Activated CD8-positive, alpha-beta T cell treated with anti-CD3 and anti-CD28 coated beads for 36 hours (primary cell): ENCODE measurements at regions not wholly inside any gene's neighbourhood (a gene's known extent, or its start where the extent isn't known, plus 50 kb on each side); places are given as distances from the start of the nearest gene placed in this dataset.
"Not testable (repeated sequence)": the region's sequence is repeated elsewhere in the genome, so short reads cannot be mapped to it uniquely, and the experiment has no call there.

Experiments
- ATAC-seq: fragments of 200-7000 bp; cut with Tn5 transposase; one replicate; pipeline ENCODE4 v1.10.0; 2021; ENCODE audit warnings: mild to moderate bottlenecking, moderate library complexity
- CTCF ChIA-PET: fragments of 350-600 bp; sonication (Branson Sonifier 250); formaldehyde crosslinking; loops from one replicate; lab custom pipeline; 2021; ENCODE audit warnings: antibody characterized with exemption; lab: Charles Lee
- POLR2A ChIA-PET: fragments of 350-600 bp; sonication (Branson Sonifier 250); formaldehyde crosslinking; loops from one replicate; lab custom pipeline; 2021; ENCODE audit warnings: antibody characterized with exemption; lab: Charles Lee
- DNase-seq: peaks from one replicate; pipeline ENCODE4 v3.0.0-alpha.2; 2020
- H3K27ac Mint-ChIP-seq: one replicate; pipeline ENCODE4 v1.8.0; 2021; ENCODE audit warnings: mild to moderate bottlenecking, mixed read lengths
- H3K27me3 Mint-ChIP-seq: one replicate; pipeline ENCODE4 v1.8.0; 2021; ENCODE audit warnings: mixed read lengths
- H3K36me3 Mint-ChIP-seq: one replicate; pipeline ENCODE4 v1.8.0; 2021; ENCODE audit warnings: low read depth, mixed read lengths
- H3K4me1 Mint-ChIP-seq: one replicate; pipeline ENCODE4 v1.8.0; 2021; ENCODE audit warnings: low read depth, mixed read lengths
- H3K4me3 Mint-ChIP-seq: one replicate; pipeline ENCODE4 v1.8.0; 2021; ENCODE audit warnings: mild to moderate bottlenecking, moderate library complexity, mixed read lengths
- H3K9me3 Mint-ChIP-seq: one replicate; pipeline ENCODE4 v1.8.0; 2021; ENCODE audit warnings: mixed read lengths
- CTCF ChIP-seq: fragments of 200-600 bp; IDR thresholded peaks from one replicate; pipeline ENCODE4 v1.8.0; 2022; ENCODE audit warnings: antibody characterized with exemption, mild to moderate bottlenecking
- intact Hi-C: fragments of 100-400 bp; cut with micrococcal nuclease; formaldehyde crosslinking; loops from one replicate; pipeline ENCODE4 v1.10.0; 2022

DNA sequence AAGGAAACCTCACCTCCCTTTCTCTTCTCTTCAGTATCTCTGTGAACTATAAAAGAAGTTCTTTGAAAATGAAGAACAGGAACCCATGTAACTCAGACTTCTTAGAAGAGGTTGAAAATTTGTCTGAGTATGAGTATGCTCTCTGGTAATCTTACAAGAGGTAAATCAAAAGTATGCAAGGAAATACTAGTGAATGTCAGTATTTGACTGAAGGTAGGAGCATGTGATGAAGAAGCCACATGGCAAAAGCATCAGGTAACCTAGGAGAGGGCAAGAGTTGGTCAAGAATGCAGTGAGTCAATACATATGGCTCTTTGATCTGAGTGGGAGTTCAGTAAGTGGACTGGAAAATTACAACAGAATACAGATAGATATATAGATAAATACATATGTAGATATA, 133.0 kb upstream of the NECTIN3 start:
- peaks cover 10% of the 10 kb centered on the region for H3K27me3 Mint-ChIP-seq
- intact Hi-C loops, result no loop called here
- no peaks in the 10 kb centered on the region for H3K36me3 Mint-ChIP-seq
- CTCF ChIA-PET, result no interaction called here
- ATAC-seq (peak; percentile 37), DNase-seq (no peak)
- TF ChIP-seq CTCF, result no peak
- no peaks in the 10 kb centered on the region for H3K4me1 Mint-ChIP-seq
- POLR2A ChIA-PET, result no interaction called here
- H3K27ac Mint-ChIP-seq, result no peak overlapping the region
- H3K4me3 Mint-ChIP-seq, result no peak overlapping the region
- H3K9me3 Mint-ChIP-seq, result no peaks in the 10 kb centered on the region

- TF ChIP-seq CTCF, result no peak
- no peaks in the 10 kb centered on the region for H3K36me3 Mint-ChIP-seq
- H3K27ac Mint-ChIP-seq, result no peak overlapping the region
- H3K4me3 Mint-ChIP-seq, result no peak overlapping the region
- ChIA-PET POLR2A (no interaction called here), CTCF (no interaction called here)
- intact Hi-C loops, result no loop called here
- H3K27me3 Mint-ChIP-seq, result peaks cover 8% of the 10 kb centered on the region
- no peak for DNase-seq
- no peak for ATAC-seq
- H3K9me3 Mint-ChIP-seq, result peaks cover 6% of the 10 kb centered on the region
- H3K4me1 Mint-ChIP-seq, result no peaks in the 10 kb centered on the region
Measured at GRCh38 chr3:110940055-110940454, 131.6 kb upstream of the NECTIN3 start.

DNA sequence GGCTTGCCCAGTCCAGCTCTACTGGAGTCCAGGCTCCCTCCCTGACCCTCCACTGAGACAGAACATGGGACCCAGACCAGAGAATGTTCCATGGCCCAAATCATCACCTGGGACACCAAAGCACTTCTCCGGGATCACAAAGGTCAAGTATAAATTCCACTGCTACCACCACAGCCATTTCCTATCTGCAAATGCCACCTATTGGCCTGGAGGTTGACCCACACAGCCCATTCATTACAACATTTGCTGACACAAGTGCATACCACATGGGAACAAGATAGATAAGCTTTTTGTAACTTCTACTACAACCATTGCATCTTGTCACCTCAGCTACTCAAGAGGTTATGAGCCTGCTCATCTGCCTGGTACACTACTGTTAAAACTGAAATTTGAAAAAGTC, 126.8 kb upstream of the NECTIN3 start:
- Mint-ChIP-seq H3K36me3 (peaks cover 3% of the 10 kb centered on the region), H3K4me1 (no peaks in the 10 kb centered on the region), H3K27ac (no peak overlapping the region), H3K27me3 (peaks cover 4% of the 10 kb centered on the region), H3K4me3 (no peak overlapping the region), H3K9me3 (peaks cover 32% of the 10 kb centered on the region)
- DNase-seq, result no peak
- TF ChIP-seq CTCF, result no peak
- ChIA-PET CTCF (no interaction called here), POLR2A (no interaction called here)
- intact Hi-C loops, result no loop called here
- no peak for ATAC-seq

- TF ChIP-seq CTCF, result no peak
- intact Hi-C loops, result no loop called here
- no peak overlapping the region for H3K4me3 Mint-ChIP-seq
- POLR2A ChIA-PET, result no interaction called here
- H3K4me1 Mint-ChIP-seq, result no peaks in the 10 kb centered on the region
- peaks cover 37% of the 10 kb centered on the region for H3K9me3 Mint-ChIP-seq
- CTCF ChIA-PET, result no interaction called here
- no peak overlapping the region for H3K27ac Mint-ChIP-seq
- no peak for ATAC-seq
- peaks cover 1% of the 10 kb centered on the region for H3K27me3 Mint-ChIP-seq
- no peak for DNase-seq
- H3K36me3 Mint-ChIP-seq, result peaks cover 3% of the 10 kb centered on the region
Measured at GRCh38 chr3:110946810-110947209, 124.8 kb upstream of the NECTIN3 start.

DNA sequence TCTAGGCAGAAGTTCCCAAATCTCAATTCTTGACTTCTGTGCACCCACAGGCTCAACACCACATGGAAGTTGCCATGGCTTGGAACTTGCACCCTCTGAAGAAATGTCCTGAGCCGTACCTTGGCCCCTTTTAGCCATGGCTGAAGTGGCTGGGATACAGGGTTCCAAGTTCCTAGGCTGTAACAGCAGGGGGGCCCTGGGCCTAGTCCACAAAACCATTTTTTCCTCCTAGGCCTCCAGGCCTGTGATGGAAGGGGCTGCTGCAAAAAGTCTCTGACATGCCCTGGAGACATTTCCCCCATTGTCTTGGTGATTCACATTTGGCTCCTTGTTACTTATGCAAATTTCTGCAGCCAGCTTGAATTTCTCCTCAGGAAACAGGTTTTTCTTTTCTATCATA, 122.4 kb upstream of the NECTIN3 start:
- POLR2A ChIA-PET, H3K4me1 Mint-ChIP-seq, ATAC-seq, intact Hi-C loops, H3K27me3 Mint-ChIP-seq, H3K36me3 Mint-ChIP-seq, H3K4me3 Mint-ChIP-seq, DNase-seq, H3K27ac Mint-ChIP-seq, CTCF ChIA-PET: not testable (repeated sequence)
- peaks cover 39% of the 10 kb centered on the region for H3K9me3 Mint-ChIP-seq
